Stromal cell of bone marrow (primary cell): ENCODE measurements at regions not wholly inside any gene's neighbourhood (a gene's known extent, or its start where the extent isn't known, plus 50 kb on each side); places are given as distances from the start of the nearest gene placed in this dataset.
"Not testable (repeated sequence)": the region's sequence is repeated elsewhere in the genome, so short reads cannot be mapped to it uniquely, and the experiment has no call there.

Experiments
- DNase-seq: peaks from one replicate; pipeline ENCODE4 v3.0.0-alpha.2; 2012; ENCODE audit warnings: low read depth

- not testable (repeated sequence) for DNase-seq
Observed at GRCh38 chr5:56295311-56295710, 62.2 kb upstream of the ANKRD55 start.

DNA sequence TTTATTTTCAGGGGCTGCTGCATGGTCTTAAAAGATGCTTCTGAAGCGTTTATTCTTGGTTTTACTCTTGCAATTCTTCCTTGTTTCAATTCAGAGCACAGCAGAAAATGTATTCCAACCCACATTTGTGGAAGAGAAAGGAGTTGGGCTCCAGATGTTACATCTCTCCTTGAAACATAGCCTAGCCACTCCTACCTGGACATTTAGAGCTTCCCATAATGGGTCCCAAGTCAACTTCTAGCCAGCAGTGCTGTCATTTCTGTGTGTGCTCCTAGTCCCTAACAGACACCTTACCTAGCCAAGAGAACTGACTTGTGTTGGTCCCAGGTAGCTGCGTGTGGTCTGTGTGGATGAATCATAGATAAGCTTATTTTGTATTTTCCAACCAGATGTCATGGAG is 61.2 kb upstream of the ANKRD55 start:
- DNase-seq: no peak

- DNase-seq: not testable (repeated sequence)
Observed at GRCh38 chr5:56292874-56293273, 59.7 kb upstream of the ANKRD55 start.

DNA sequence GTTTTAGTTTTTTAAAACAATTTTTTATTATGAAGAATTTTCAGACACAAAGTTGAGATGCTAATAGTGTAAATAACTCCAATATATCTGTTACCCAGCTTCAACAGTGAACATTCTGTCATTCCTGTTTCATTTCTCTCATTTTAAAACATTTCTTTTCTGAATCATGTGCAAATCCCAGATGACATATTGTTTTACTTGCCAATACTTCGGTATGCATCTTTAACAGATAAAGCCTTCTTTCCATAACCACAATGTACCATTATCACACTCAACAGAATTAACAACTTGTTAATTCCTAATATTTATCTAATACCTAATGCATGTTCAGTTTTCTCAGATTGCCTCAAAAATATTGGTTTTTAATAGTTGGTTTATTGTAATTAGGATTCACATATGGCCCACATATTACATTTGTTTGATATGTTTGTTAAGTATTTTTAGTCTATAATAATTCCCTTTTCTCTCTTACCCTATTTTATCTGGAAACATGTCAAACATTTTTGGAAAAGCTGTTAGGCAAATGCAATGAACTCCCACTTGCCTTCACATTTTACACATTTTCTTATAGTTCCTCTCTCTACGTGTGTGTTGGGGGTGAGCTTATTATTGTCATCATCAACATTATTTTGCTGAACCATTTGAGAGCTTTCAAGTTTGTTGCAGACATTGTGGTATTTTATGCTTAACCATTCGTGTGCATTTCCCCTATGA is 58.7 kb upstream of the ANKRD55 start:
- no peak for DNase-seq

- no peak for DNase-seq
Observed at GRCh38 chr5:56291079-56291643, 58.0 kb upstream of the ANKRD55 start.

GRCh38 chr5:56290378-56291078 is 57.4 kb upstream of the ANKRD55 start:
- no peak for DNase-seq

DNA sequence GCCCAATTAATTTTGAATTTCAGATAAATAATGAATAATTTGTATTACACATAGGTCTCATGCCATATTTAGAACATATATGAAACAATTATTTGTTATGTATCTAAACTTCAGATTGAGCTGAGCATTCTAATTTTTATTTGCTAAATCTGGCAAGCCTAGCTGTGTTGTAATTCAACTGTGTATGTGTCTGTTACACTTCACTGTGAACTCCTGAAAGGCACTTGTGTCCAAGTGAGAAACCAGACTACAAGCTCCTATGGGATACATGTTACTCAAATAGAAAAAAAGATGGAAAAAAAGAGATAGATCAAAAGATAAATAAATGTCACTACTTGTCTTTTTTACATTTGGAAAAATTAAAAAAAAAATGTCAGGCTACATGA is 56.5 kb upstream of the ANKRD55 start:
- DNase-seq: no peak

DNA sequence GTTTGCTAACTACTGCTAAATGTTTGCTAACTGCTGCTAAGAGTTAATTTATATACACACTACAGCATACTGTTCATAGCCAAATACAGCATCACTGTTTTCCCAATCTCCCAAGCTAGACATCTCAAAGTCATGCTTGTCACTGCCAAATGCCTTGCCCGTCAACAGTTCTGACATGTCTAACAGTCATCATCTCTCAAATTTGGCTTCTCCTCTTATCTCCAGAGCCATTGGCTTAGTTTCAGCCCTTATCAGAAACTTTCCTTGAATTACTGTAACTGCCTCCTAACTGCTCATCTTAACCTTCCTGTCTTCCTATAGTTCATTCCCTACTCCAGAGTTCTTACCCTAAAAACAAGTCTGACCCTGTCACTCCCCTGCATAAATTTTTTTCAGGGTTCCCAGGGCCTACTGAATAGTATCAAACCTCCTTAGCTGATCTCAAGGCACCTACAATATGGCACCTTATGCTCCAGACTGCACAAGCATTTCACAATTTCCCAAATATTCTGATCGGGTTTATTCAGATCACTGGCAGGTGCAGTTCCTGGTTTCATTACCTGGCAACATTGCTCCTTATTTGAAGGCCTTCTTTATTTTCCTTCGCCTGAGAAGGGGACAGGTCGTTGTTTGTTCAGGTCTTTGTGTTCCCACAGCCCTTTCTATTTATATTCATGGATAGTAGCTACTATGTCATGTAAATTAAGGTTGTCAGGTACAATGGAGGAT is 55.9 kb upstream of the ANKRD55 start:
- DNase-seq: no peak

- DNase-seq: no peak
Observed at GRCh38 chr5:56286015-56286884, 53.1 kb upstream of the ANKRD55 start.

DNA sequence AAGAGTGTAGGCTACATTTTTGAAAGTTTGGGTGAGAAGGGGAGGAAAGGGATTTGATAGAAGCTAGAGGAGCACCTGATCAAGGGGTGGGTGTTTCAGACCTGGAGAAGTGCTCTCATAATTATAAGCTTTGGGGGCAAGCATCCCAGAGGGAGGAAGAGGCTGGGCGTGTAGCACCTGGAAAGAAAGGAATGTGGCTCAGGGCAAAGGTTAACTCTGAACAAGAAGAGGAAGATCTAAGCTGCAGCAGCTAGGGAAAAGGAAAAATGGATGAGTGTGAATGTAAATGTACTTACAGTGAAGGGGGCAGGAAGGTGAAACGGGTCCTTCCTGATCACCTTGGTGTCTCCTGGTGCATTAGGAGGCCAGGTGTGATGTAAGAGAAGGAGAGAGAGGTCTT is 49.8 kb upstream of the ANKRD55 start:
- DNase-seq: no peak
